Loucy (cell line): ENCODE measurements at regions not wholly inside any gene's neighbourhood (a gene's known extent, or its start where the extent isn't known, plus 50 kb on each side); places are given as distances from the start of the nearest gene placed in this dataset.

ENCODE experiments used
- CTCF ChIP-seq: fragments of 200-600 bp; sonication (generic); conservative IDR thresholded peaks from 2 replicates; pipeline ENCODE4 v1.5.1; 2014; ENCODE audit warnings: mild to moderate bottlenecking, antibody characterized with exemption, low read length
- EZH2phosphoT487 ChIP-seq: fragments of 200-600 bp; IDR thresholded peaks from 2 replicates; pipeline ENCODE4 v1.6.1; 2018; ENCODE audit warnings: antibody characterized with exemption, mild to moderate bottlenecking, moderate library complexity, borderline replicate concordance

DNA sequence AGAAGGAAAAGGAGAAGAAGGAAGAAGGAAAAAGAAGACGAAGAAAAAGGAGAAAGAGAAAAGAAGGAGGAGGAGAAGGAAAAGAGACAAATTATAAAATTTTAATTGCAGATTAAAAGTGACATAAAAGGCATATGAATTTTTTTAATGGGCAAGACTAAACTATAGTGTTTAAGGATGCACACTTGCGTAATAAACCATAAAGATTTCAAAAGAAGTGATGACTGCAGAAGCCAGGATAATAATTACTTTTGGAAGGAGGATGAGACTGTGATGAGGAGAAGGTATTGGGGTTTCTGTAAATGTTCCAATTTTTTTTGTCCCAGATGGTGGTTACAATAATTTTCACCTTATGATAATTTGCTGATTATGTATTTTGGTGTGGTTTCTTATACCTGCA lies 243.1 kb upstream of the PKN2 start:
- TF ChIP-seq CTCF (no peak), EZH2phosphoT487 (no peak)
